CD4-positive, alpha-beta T cell treated with Interleukin-15 for 4 hours (primary cell): ENCODE measurements at regions not wholly inside any gene's neighbourhood (a gene's known extent, or its start where the extent isn't known, plus 50 kb on each side); places are given as distances from the start of the nearest gene placed in this dataset.

Source experiments
- DNase-seq: peaks from one replicate; pipeline ENCODE4 v3.0.0-alpha.2; 2020; ENCODE audit warnings: low spot score

DNA sequence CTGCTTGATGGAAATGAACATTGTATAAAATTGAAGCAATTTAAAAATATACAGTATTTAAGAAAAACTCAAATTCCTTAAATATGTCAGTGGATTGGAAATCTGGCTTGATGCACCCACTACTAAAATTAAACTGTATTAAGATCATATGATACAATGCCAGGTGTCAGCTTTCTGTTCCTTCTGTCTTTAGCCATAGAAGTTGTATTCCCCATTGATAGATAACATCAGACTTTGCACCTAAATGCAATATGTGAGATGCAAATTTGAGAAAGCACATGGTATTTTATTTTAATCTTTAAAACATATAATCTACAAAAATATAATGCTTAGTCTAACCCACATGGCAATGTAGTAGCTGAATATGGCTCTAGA, 697.4 kb upstream of the WWC1 start:
- no peak for DNase-seq

GRCh38 chr5:167594750-167595149, 696.7 kb upstream of the WWC1 start:
- DNase-seq: no peak

- no peak for DNase-seq
These were observed 696.2 kb upstream of the WWC1 start for GRCh38 chr5:167595196-167595595.

- no peak for DNase-seq
These were observed 693.3 kb upstream of the WWC1 start for GRCh38 chr5:167598166-167598565.

DNA sequence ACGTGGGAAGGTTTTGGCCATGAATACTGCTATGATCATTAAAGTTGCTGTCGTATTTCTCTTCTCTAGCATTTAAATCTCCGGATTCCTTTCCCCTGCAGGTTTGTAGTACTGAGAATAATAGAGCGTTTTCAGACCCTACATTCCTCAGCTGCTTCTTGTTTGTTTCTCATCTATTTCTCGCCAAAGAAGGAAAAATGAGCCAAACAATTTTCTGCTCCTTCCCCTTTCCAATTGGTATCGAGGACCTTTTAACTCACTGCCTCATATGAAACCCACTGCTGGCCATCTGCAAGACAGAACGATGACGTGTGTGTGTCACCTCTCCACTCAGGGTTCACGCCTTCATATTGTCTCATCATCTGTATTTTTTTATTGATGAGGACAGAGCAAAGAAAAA, 689.4 kb upstream of the WWC1 start:
- DNase-seq: no peak

GRCh38 chr5:167603135-167603534, 688.3 kb upstream of the WWC1 start:
- DNase-seq: no peak

DNA sequence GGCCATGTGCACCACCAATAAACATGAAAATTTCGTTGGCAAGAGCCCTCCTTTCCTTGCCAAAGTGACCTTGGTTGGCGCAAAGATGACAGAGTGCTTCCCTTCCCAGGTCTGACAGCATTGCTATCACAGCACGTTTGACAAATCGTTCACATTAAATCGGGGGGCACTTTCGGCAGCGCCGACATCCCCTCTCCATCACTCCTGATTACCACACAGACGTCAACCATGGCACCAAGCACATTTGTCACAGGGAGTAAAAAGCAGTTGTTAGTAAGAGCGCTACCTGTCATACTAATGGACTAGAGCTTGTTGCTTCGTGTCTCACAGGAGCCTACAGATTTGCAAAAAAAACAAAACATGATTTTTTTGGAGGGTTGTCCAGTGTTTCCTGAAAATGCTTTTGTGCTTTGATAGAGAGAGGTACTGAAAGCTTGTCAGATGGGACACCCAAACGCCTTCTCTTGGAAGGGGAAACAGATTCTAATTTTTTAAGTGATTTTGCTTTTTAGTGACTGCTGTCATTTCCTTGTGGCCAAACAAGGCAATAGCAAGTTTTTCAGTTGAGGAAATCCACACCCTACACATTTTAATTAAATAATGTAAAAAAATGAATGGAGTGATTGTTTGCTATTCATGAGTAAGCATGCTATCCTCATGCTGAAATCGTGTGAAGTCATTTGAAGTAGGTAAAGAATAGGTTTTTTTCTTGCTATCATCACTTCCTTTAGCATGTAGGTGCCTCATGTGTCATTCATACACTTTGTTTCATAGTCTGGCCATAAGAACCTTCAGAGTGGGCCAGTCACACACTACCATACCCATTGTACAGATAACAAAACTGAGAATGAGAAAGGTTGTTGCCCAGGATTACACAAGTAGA, 682.8 kb upstream of the WWC1 start:
- DNase-seq: no peak

DNA sequence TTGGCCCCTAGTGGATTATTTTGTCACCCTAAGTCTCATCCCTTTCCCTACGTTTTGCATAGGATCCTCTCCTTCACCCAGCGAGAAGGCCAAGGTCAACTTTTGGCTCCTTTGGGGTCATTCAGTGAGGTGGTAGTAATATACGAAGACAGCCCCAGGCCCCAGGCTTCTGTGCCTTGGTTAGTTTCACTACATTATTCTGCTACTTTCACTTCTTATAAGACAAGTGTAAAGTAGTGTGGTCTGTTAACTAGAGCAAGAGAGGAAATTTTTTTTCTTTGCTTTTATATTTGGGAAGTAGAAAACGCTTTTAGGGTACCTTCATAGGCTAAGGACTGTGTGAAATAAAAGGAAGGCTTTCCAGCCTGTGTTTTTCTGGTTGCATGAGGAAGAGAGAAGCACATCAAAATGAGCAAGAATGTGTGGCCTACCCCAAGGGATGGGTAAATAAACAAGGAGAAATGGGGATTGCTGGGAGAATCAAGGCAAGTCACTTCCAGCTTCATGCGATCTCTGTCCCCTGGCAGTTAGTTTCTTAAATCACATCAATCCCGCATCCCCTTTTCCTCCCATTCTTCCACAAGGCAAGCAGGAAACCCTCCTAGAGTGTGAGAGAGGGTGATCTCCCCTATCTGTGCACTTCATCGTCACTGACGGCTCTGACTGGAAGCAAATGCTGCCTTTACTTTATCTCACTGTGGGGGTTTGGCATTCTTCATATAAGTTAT, 677.0 kb upstream of the WWC1 start:
- no peak for DNase-seq

GRCh38 chr5:167616043-167616890, 675.2 kb upstream of the WWC1 start:
- DNase-seq: no peak

DNA sequence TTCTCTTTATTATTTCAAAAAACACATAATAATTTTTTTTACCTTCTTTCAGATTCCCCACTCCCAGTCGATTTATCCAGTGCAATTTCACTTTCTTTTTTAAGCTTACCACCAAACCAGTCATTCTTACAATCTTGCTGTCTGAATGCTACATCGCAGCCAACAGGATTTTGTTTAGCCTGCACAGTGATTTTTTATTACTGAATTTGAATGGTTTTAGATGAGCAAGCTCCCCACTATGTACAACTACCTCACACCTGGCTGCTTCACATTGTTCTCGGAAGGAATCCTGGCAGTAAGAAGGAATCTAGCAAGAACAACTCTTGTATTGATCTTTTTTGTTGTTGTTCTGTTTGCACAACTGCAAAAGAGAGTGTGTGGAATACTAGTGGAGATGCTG, 668.1 kb upstream of the WWC1 start:
- DNase-seq: no peak

GRCh38 chr5:167624053-167624452, 667.4 kb upstream of the WWC1 start:
- DNase-seq: no peak

DNA sequence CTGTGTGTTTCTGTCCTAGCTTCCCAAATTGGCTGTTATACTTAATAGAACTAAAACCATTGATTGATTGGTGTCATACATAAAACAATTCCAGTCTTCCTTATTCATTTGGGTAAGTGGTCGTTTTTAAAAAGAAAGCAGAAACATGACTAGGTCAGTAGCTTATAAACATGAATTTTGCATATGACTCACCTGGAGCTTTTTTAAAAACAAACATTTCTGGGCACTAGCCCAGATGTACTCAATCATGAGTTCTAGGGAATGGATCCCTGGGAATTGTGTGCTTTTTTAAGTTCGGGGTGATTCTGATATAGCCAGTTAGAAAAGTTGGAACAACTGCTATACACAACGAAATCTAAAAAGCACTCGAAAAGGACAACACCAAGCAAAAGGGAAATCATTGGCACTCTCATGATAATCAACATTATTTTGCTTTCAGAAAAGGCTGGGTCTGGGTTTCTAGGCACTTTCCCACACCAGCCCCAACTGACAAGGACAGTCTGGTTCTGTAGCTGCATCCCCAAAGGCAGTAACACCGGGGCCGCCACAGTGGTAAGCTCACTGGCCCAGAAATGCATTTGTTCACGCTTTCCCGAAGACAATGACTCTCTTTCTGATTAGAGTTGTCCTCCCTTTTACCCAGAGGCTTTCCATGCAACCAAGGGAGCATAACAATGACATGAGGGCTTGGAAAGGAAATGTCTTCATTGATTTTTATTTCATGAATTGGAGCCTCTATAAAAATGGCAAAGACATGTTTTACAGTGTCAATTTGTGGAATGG, 664.9 kb upstream of the WWC1 start:
- DNase-seq: no peak

DNA sequence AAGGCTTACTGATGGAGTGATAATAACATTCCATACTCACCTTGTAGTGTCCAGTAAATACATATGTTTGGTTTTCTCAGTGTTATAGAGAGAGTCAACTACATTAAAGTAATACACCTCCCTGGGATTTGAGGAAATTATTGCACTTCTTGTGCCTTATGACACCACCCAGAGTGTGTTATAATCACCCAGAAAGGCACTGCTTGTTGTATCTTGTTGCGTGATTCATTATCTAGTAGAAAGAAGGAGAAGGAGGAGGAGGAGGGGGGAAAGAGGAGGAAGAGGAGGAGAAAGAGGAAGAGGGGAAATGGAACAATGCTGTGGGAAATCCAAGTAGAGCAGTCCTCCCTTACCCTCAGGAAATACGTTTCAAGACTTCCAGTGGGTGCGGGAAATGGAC, 661.8 kb upstream of the WWC1 start:
- no peak for DNase-seq

- no peak for DNase-seq
These were observed 660.3 kb upstream of the WWC1 start for GRCh38 chr5:167631191-167631590.

DNA sequence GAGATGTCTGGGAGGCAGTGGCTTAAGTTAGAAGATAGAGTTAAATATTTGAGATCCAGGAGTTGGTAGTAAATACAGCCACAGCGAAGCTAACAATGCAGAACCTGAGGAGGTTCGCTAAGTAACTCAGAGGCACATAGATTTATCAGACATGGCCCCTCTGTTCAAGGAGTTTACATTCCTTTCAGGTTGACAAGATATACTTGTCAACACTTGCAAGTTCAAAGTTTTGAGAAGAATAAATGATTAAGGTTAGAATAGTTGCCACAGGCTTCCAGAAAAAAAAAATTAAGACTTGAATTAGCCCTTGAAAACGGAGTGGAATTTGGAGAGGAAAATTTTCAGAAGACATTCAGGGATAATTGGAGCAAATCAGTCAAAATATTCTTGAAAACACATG, 658.3 kb upstream of the WWC1 start:
- no peak for DNase-seq

DNA sequence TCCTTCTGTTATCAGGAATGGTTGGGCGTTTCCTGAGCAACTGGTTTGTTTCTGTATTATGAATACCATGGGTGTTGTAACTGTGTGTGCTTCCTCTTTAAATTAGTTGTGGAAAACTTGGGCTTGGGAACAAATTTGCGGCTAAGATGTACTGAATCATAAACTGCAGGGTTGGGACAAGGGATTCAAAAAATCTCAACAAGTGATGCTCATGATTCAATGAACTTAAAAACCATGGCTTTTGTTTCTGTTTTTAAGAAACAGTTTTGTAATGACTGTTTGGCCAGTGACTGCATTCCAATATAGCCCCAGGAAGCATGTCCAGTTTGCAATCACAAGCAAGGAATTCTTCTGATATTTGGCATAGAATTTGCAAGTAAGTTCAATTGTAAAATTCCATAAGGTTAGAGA, 657.5 kb upstream of the WWC1 start:
- DNase-seq: no peak

DNA sequence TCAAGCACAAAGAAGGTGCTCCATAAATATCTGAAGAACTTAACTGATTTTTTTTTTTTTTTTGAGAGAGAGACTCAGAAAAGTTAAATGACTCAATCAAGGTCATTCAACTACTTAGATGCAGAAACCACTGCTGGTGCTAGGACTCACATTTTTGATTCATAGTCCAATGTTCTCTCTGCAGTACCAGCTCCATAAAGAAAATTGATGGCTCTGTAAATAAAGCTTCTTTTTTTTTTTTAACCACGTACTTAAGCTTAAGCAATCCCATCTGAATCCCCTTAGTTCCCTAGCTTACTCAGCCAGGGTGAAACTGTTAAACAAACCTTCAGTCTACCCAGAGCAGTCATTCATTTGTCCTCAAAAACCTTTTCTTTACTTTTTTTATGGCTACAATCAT, 657.0 kb upstream of the WWC1 start:
- DNase-seq: no peak

GRCh38 chr5:167638816-167639215, 652.6 kb upstream of the WWC1 start:
- DNase-seq: no peak

DNA sequence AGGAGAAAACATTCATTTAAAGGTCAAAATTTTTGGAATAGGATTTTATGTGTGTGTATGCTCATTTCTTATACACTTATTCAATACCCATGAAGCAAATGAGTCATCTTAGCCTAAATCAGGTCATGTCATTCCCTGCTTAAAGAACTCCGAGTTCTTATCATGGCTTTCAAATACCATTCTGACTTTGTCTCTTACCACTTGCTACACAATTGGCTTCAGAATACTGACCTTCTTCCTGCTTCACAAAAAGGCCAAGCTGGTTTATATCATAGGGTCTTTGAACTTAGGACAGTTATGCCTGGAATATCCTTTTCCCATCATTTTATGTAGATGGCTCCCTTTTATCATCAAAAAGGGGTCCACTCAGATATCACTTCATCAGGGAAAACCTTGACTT, 652.2 kb upstream of the WWC1 start:
- DNase-seq: no peak

GRCh38 chr5:167639766-167640165, 651.7 kb upstream of the WWC1 start:
- no peak for DNase-seq

GRCh38 chr5:167642181-167642580, 649.3 kb upstream of the WWC1 start:
- DNase-seq: no peak
